NCI-H187 (cell line): ENCODE measurements at regions not wholly inside any gene's neighbourhood (a gene's known extent, or its start where the extent isn't known, plus 50 kb on each side); places are given as distances from the start of the nearest gene placed in this dataset.
"Not testable (repeated sequence)": the region's sequence is repeated elsewhere in the genome, so short reads cannot be mapped to it uniquely, and the experiment has no call there.

Source experiments
- DNase-seq, 2 experiments: peaks; one replicate each; lab custom pipeline; 2025; lab: John Stamatoyannopoulos, UW

DNA sequence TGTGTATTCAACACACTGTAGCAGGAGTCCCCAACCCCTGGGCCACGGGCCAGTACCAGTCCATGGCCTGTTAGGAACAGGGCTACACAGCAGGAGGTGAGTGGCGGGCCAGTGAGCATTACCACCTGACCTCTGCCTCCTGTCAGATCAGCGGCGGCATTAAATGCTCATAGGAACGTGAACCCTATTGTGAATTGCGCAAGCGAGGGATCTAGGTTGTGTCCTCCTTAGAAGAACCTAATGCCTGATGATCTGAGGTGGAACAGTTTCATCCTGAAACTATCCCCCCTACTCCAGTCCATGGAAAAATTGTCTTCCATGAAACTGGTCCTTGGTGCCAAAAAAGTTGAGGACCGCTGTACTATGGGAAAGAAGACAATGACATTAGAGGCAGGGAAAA is 386.9 kb downstream of the PREX1 start:
- no peak for DNase-seq

- not testable (repeated sequence) for DNase-seq
Measured at GRCh38 chr20:48440261-48440660, 387.5 kb downstream of the PREX1 start.

DNA sequence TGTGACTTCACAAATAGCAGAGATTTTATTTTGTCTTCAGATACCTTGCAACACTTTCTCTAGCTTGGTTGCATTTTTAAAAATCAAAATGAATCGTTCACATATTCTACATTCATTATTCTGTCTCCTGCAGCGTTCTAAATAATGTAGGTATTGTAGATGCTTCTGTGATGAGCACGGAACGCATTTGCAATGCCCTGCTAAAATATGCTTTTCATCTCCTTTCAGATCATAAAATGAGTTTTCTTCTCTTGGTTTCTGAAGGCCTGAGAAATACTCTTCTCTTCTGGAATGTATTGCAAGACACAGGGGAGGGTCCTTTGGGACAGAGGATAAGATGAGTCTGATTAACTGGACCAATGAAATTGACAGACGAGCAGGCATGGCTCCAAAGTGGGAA is 390.7 kb downstream of the PREX1 start:
- no peak for DNase-seq

DNA sequence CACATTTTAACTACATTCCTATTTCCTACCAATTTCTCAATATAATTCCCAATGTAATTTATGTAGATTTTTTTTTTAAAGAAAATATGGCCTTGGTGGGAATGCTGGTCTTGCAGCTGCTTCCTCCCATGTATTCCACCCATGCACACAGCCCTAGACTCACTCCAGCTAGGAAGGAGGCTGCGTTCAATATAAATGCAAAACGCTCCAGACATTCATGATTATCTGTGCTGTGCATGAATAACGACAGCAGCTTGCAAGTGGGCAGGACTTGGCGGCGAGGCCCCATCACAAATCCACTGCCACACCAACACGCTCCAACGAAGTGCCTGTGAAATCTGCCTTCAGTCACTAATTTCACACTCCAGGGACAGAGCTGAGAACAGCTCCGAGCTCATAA is 391.2 kb downstream of the PREX1 start:
- not testable (repeated sequence) for DNase-seq

- no peak for DNase-seq
Measured at GRCh38 chr20:48433178-48433577, 394.6 kb downstream of the PREX1 start.

- no peak for DNase-seq
Measured at GRCh38 chr20:48432494-48432832, 395.3 kb downstream of the PREX1 start.

DNA sequence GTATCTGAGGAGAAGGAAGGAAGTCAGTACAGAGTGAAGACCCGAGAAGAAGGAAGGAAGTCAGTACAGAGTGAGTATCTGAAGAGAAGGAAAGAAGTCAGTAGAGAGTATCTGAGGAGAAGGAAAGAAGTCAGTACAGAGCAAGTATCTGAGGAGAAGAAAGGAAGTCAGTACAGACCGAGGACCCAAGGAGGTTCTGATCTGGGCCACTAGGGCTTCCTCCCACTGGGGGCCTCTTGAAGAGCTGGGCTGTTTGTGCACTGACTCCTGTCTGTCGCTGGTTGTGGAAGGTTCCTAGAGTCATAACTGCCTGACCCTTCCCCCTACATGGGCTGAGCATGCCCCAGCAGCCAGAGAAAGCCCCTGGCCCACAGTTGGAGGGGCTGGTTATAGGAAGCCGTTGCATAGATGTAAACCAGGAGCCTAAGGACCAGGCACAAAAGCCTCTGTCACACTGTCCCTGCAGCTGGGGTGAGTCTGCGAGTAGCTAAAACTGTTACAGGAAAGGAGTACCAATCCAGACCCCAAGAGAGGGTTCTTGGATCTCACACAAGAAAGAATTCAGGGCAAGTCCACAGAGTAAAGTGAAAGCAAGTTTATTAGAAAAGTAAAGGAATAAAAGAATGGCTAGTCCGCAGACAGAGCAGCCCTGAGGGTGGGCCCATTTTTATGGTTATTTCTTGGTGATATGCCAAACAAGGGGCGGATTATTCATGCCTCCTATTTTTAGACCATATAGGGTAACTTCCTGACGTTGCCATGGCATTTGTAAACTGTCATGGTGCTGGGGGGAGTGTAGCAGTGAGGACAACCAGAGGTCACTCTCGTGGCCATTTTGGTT is 395.9 kb downstream of the PREX1 start:
- no peak for DNase-seq

DNA sequence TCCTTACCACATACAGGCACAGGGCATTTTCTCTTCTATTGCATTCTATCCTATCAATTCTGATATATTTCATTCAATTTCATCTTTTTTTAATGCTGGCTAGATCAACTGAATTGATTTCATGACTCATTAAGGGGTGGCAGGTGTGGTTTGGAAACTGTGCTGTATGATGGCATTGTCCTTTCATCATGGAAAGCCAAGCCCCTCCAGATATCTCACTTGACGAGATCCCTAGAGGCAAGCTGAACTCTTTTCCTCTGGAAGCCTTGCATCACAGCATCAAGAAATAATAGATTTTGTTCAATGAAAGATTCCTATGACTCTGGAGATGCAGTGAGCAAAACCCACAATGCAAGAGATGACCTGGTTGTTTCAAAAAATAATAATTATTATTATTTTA is 401.2 kb downstream of the PREX1 start:
- DNase-seq = no peak

GRCh38 chr20:48425817-48426612 is 401.8 kb downstream of the PREX1 start:
- no peak for DNase-seq

- no peak for DNase-seq
Measured at GRCh38 chr20:48425321-48425720, 402.5 kb downstream of the PREX1 start.

GRCh38 chr20:48422242-48422960 is 405.4 kb downstream of the PREX1 start:
- DNase-seq = no peak

DNA sequence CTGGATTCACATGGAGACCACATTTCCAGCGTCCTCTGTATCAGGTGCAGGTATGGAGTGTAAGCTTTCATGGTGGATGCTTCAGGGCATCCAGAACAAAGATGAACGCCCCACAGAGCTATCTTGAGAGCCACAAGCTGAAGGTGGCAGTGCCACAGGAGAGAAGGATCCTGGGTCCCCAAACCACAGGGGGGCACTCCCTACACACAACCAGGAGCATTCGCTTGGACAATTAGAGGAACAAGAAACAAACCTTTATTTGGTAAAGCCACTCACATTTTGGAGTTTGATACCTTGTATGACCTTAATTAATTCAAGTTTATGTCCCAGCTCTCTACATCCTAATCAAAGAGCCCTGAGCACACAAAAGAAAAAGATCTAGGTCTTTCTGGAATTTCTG is 406.3 kb downstream of the PREX1 start:
- no peak for DNase-seq

DNA sequence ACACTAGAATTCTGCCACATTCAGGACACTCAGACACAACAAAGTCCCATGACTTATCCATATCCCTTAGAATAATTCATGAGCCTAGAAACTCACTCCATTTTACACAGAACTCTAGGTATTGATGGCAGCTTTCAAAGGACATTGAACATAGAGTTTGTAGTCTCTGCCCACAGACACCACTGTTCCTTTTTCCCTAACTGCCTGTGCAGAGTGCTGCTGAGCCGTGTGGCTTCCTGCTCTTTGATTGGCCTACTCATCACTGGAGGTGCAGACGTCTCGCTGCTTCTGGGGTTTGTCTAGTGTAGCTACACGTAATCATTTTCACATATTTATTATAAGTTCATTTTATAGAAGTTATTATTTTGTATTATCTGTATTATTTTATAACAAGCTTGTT is 407.6 kb downstream of the PREX1 start:
- DNase-seq = no peak

GRCh38 chr20:48419173-48419572 is 408.6 kb downstream of the PREX1 start:
- DNase-seq = no peak

DNA sequence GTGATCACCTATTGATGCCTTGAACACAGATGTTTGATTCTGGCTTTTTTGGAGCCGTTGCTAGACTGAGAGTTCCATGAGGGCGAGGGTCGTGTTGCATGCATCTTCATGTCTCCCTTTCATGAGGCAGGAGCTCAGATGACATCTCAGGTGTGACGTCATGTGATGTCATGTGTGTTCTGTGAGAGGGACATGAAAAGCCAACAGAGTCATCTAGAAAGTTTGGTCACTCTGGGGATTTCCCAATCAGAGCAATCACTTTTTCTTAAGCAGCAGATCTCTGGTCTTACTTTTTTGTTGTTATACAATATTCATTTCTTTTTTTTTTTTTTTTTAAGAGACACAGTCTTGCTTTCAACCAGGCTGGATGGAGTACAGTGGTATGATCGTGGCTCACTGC is 411.8 kb downstream of the PREX1 start:
- no peak for DNase-seq

GRCh38 chr20:48414786-48415185 is 413.0 kb downstream of the PREX1 start:
- DNase-seq = no peak

DNA sequence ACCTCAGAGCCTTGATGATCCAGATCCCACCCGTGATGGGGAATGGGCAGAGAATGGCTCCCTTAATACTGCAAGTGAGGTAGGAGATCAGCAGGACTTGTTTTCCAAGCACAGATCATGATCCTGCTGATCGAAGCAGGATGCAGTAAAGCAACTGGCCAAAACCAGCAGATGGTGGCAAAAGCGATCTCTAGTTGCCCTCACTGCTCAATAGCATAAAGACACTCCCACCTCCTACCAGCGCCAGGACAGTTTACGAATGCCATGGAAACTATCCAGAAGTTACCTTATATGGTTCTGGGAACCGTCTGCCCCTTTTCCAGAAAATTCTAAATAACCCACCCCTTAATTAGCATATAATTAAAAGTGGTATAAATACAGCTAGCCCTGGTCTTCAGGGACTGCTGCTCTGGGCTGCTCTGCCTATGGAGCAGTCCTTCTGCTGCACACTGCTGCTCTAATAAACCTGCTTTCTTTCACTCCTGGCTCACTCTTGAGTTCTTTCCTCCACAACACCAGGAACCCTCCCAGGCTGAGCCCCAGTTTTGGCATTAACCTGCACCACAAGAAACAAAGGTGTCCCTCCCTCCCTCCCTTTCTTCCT is 415.8 kb downstream of the PREX1 start:
- DNase-seq = no peak

GRCh38 chr20:48411245-48411644 is 416.6 kb downstream of the PREX1 start:
- no peak for DNase-seq

- no peak for DNase-seq
Measured at GRCh38 chr20:48409055-48409615, 418.7 kb downstream of the PREX1 start.

- no peak for DNase-seq
Measured at GRCh38 chr20:48407710-48408109, 420.1 kb downstream of the PREX1 start.

DNA sequence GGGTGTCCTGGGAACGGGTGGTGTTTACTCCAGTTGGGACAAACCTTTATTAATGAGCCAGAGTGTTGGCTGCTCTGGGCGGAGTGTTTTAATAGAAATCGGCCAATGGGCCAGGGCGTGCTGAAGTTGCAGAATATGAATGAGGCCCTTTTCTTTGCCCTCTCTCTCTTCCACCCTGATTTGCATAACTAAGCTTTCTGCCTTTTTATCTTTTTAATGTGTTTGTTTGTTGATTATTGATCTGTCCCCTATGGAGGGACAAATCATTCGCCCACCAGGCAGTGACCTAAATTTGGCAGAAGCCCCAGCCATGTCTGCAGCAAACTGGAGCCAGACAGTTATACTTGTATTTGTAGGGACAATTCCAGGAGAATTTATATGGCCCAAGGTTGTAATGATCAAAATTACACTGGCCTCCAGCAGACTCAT is 420.9 kb downstream of the PREX1 start:
- DNase-seq = no peak

GRCh38 chr20:48406498-48406897 is 421.3 kb downstream of the PREX1 start:
- DNase-seq = no peak
